Activated T-helper 1 cell treated with anti-CD3 and anti-CD28 coated beads, Interleukin-12 subunit alpha, Interleukin-12 subunit beta, Interleukin-2, Interleukin-4 antibody, amounts not matched to agents 30 ng/mL and 10 ng/mL and 1 ng/mL, durations not matched to agents 14 hours and 24 hours and 36 hours (primary cell): ENCODE measurements at regions not wholly inside any gene's neighbourhood (a gene's known extent, or its start where the extent isn't known, plus 50 kb on each side); places are given as distances from the start of the nearest gene placed in this dataset.
"Not testable (repeated sequence)": the region's sequence is repeated elsewhere in the genome, so short reads cannot be mapped to it uniquely, and the experiment has no call there.

Source experiments
- DNase-seq: peaks from one replicate; pipeline ENCODE4 v3.0.0; 2021; ENCODE audit warnings: low spot score
- H3K27ac Mint-ChIP-seq: one replicate; pipeline ENCODE4 v1.8.0; 2021; ENCODE audit warnings: mild to moderate bottlenecking, mixed read lengths
- H3K27me3 Mint-ChIP-seq: one replicate; pipeline ENCODE4 v1.8.0; 2022; ENCODE audit warnings: mild to moderate bottlenecking, moderate library complexity, mixed read lengths; ENCODE audit not compliant: insufficient read depth
- H3K36me3 Mint-ChIP-seq: one replicate; pipeline ENCODE4 v1.8.0; 2021; ENCODE audit warnings: low read depth, mixed read lengths
- H3K4me1 Mint-ChIP-seq: one replicate; pipeline ENCODE4 v1.8.0; 2021; ENCODE audit warnings: low read depth, mixed read lengths
- H3K4me3 Mint-ChIP-seq: one replicate; pipeline ENCODE4 v1.8.0; 2021; ENCODE audit warnings: mild to moderate bottlenecking, moderate library complexity, mixed read lengths
- H3K9me3 Mint-ChIP-seq: one replicate; pipeline ENCODE4 v1.8.0; 2021; ENCODE audit warnings: mixed read lengths
- intact Hi-C: fragments of 100-400 bp; cut with micrococcal nuclease; formaldehyde crosslinking; loops from one replicate; pipeline ENCODE4 v1.15.1; 2024

DNA sequence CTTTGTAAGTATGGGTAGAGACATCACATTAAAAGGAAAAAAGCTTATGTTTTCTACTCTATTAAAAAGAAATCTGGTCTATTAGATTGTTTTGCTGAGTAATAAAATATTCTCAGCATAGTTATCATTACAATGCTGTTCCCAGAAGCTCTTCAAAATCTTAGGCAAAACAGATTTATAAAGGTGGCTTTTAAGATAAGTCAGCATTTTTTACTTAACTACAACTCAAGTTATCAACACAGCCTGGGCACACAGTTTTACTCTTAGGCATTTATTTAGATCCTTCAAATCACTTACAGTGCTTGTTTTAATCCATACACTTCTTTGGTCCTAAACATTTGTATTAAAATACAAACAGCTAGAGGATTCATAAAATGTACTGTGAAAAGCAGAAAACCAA lies 534.8 kb upstream of the NCAM2 start:
- Mint-ChIP-seq H3K9me3 (peaks cover 27% of the 10 kb centered on the region), H3K36me3 (no peaks in the 10 kb centered on the region), H3K4me3 (no peak overlapping the region), H3K4me1 (no peaks in the 10 kb centered on the region), H3K27ac (no peak overlapping the region), H3K27me3 (no peaks in the 10 kb centered on the region)
- intact Hi-C loops: no loop called here
- DNase-seq: no peak

DNA sequence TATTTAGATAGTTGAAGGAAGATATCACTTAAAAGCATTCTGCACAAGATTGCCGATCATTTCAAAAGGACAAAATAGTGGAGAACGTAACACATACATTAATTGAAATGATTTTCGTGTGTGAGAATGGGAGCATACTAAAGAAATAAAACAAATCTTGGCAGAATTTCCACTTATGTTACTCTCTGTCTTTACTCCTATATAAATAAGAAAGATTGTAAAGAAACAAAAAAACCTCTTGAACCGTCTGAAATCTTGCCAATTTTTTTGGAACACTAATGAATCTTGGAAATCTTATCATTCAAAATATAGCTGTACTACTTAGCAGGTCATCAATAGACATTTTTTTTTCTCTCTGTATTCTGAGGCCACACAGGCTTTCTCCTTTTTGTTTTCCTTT lies 528.8 kb upstream of the NCAM2 start:
- Mint-ChIP-seq H3K4me1 (no peaks in the 10 kb centered on the region), H3K4me3 (no peak overlapping the region), H3K9me3 (peaks cover 20% of the 10 kb centered on the region), H3K36me3 (no peaks in the 10 kb centered on the region), H3K27me3 (no peaks in the 10 kb centered on the region), H3K27ac (no peak overlapping the region)
- DNase-seq: no peak
- intact Hi-C loops: no loop called here

DNA sequence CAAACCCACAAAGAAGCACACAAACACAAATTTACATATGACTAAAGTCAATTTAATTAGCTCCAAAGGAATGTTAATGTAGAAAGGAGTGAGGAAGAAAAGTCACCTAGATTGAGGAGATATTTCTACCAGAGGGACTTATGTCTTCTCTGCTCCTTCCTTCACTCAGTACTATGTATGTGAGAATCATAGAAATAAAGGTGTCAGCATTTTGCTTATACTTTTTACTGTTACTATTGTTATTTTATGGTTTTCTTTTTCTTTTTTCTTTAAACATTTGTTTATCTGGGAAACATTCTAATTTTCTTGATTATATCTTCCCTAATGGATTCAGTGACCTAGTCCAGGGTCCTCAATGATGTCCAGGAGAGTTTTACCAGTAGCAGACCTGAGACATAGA lies 511.9 kb upstream of the NCAM2 start:
- Mint-ChIP-seq H3K27ac (no peak overlapping the region), H3K4me1 (no peaks in the 10 kb centered on the region), H3K27me3 (no peaks in the 10 kb centered on the region), H3K4me3 (no peak overlapping the region), H3K9me3 (peaks cover 23% of the 10 kb centered on the region), H3K36me3 (no peaks in the 10 kb centered on the region)
- intact Hi-C loops: no loop called here
- DNase-seq: no peak

DNA sequence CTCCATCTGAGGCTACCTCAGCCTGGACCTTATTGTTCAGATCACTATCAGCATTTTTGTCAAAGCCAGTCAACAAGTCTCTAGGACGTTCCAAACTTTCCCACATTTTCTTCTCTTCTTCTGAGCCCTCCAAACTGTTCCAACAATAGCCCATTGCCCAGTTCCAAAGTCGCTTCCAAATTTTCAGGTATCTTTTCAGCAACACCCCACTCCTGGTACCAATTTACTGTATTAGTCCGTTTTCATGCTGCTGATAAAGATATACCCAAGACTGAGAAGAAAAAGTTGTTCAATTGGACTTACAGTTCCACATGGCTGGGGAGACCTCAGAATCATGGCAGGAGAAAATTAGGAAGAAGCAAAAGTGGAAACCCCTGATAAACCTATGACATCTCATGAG lies 495.3 kb upstream of the NCAM2 start:
- H3K36me3 Mint-ChIP-seq, H3K27me3 Mint-ChIP-seq, intact Hi-C loops, DNase-seq, H3K4me3 Mint-ChIP-seq, H3K4me1 Mint-ChIP-seq, H3K27ac Mint-ChIP-seq: not testable (repeated sequence)
- peaks cover 47% of the 10 kb centered on the region for H3K9me3 Mint-ChIP-seq

DNA sequence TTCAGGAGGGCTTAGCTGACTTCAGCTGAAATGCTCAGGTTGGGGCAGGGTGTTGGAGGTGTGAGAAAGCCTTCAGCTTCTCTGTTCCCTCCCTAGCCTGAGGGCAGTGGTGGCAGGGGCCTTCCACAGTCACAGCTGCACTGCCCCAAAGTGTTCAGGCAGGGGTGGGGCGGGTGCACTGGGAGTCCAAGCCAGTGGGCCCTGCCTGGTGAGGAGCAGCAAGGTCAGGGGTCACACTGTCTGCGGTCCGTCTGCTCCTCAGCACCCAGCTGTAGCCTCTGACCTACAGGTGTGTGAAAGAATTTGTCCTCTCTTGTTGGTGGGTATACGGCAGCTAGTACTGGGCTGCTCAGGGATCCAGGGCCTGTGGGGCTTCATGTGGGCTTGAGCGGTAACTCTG lies 490.4 kb upstream of the NCAM2 start:
- intact Hi-C loops: no loop called here
- no peak overlapping the region for H3K27ac Mint-ChIP-seq
- no peak overlapping the region for H3K4me3 Mint-ChIP-seq
- H3K9me3 Mint-ChIP-seq: peaks cover 38% of the 10 kb centered on the region
- H3K27me3 Mint-ChIP-seq: no peaks in the 10 kb centered on the region
- no peaks in the 10 kb centered on the region for H3K36me3 Mint-ChIP-seq
- DNase-seq: no peak
- H3K4me1 Mint-ChIP-seq: no peaks in the 10 kb centered on the region

DNA sequence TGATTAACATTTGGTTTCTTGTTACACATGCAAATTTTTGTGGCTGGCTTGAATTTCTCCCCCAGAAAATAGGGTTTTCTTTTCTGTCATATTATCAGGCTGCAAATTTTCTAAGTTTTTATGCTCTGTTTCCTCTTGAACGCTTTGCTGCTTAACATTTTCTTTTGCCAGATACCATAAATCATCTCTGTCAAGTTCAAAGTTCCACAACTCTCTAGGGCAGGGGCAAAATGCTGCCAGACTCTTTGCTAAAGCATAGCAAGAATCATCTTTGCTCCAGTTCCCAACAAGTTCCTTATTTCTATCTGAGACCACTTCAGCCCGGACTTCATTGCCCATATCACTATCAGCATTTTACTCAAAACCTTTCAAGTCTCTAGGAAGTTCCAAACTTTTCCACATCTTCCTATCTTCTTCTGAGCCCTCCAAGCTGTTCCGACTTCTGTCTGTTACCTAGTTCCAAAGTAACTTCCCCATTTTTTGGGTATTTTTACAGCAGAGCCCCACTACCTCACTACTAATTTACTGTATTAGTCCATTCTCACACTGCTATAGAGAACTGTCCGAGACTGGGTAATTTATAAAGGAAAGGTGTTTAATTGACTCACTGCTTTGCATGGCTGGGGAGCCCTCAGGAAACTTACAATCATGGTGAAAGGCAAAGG lies 486.9 kb upstream of the NCAM2 start:
- no peaks in the 10 kb centered on the region for H3K27me3 Mint-ChIP-seq
- H3K4me1 Mint-ChIP-seq: no peaks in the 10 kb centered on the region
- intact Hi-C loops: no loop called here
- no peak overlapping the region for H3K27ac Mint-ChIP-seq
- H3K9me3 Mint-ChIP-seq: peaks cover 19% of the 10 kb centered on the region
- DNase-seq: no peak
- H3K4me3 Mint-ChIP-seq: no peak overlapping the region
- H3K36me3 Mint-ChIP-seq: no peaks in the 10 kb centered on the region

DNA sequence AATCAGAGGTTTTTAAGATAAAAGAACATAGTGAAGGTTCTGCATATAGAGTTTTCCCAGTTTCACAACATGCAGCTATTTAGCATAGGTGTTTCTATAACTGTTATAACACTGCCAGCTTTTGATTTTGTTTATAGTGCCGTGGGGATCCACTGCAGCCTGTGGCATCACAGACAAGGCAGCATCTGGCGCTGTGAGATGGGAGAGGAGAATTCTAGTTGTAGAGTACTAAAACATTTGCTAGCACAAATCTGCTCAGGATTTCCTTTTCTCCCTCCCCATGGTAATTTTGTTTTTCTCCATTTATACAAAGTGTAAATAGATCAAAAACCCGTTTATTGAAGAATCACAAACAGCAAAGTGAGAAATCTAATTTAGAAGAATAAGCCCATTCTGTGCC lies 482.8 kb upstream of the NCAM2 start:
- H3K4me1 Mint-ChIP-seq: no peaks in the 10 kb centered on the region
- H3K36me3 Mint-ChIP-seq: no peaks in the 10 kb centered on the region
- no peak for DNase-seq
- H3K27me3 Mint-ChIP-seq: no peaks in the 10 kb centered on the region
- intact Hi-C loops: no loop called here
- peaks cover 19% of the 10 kb centered on the region for H3K9me3 Mint-ChIP-seq
- H3K4me3 Mint-ChIP-seq: no peak overlapping the region
- no peak overlapping the region for H3K27ac Mint-ChIP-seq

DNA sequence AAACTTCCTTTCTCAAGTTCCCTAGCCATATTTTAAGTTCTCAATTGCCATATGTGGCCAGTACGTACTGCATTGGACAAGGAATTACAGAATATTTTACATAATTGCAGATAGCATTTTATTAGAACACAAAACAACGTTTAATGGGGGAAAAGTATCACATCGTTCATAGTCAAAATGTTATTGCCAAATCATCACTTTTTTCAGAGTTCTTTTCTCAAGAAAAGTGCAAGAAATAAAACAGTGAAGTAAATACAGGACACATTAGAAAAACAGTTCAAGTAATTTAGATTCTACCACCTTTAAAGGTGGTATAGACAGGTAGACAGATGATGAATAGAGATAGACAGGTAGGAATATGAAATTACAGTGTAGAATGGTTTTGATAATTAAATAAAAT lies 479.1 kb upstream of the NCAM2 start:
- Mint-ChIP-seq H3K4me3 (no peak overlapping the region), H3K27ac (no peak overlapping the region), H3K27me3 (no peaks in the 10 kb centered on the region), H3K9me3 (peaks cover 15% of the 10 kb centered on the region), H3K36me3 (no peaks in the 10 kb centered on the region), H3K4me1 (no peaks in the 10 kb centered on the region)
- no peak for DNase-seq
- intact Hi-C loops: no loop called here

DNA sequence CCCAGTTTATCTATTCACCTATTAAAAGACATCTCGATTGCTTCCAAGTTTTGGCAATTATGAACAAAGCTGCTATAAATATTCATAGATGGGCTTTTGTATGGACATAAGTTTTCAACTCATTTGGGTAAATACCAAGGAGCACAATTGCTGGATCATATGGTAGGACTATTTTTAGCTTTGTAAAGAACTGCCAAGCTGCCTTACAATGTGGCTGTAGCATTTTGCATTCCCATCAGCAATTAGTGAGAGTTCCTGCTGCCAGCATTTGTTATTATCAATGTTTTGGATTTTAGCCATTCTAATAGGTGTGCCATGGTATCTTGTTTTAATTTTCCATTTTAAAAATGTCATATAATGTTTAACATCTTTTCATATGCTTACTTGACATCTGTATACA lies 475.6 kb upstream of the NCAM2 start:
- intact Hi-C loops: no loop called here
- H3K4me3 Mint-ChIP-seq: no peak overlapping the region
- no peaks in the 10 kb centered on the region for H3K4me1 Mint-ChIP-seq
- no peaks in the 10 kb centered on the region for H3K36me3 Mint-ChIP-seq
- H3K27ac Mint-ChIP-seq: no peak overlapping the region
- H3K27me3 Mint-ChIP-seq: no peaks in the 10 kb centered on the region
- DNase-seq: no peak
- H3K9me3 Mint-ChIP-seq: peaks cover 18% of the 10 kb centered on the region

DNA sequence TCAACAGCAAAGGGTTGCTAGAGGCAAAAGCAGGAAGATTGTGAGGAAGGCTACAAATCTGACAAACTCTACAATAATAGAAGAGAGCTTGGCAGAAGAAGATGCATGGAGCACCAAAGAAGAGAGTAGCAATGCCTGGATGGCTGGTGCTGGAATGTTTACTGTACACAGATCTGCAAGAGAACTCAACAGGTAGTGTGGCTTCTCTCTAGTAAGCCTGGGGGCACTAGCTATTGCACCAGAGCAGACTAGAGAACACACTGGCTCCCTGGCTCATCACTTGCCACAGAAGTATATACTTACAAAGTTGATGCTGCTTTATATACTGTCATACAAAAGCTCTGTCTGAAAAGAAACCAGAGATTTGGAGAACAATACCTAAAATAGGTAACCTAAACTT lies 475.0 kb upstream of the NCAM2 start:
- H3K27me3 Mint-ChIP-seq: no peaks in the 10 kb centered on the region
- H3K9me3 Mint-ChIP-seq: peaks cover 18% of the 10 kb centered on the region
- no peaks in the 10 kb centered on the region for H3K36me3 Mint-ChIP-seq
- intact Hi-C loops: no loop called here
- H3K27ac Mint-ChIP-seq: no peak overlapping the region
- no peaks in the 10 kb centered on the region for H3K4me1 Mint-ChIP-seq
- no peak overlapping the region for H3K4me3 Mint-ChIP-seq
- no peak for DNase-seq

DNA sequence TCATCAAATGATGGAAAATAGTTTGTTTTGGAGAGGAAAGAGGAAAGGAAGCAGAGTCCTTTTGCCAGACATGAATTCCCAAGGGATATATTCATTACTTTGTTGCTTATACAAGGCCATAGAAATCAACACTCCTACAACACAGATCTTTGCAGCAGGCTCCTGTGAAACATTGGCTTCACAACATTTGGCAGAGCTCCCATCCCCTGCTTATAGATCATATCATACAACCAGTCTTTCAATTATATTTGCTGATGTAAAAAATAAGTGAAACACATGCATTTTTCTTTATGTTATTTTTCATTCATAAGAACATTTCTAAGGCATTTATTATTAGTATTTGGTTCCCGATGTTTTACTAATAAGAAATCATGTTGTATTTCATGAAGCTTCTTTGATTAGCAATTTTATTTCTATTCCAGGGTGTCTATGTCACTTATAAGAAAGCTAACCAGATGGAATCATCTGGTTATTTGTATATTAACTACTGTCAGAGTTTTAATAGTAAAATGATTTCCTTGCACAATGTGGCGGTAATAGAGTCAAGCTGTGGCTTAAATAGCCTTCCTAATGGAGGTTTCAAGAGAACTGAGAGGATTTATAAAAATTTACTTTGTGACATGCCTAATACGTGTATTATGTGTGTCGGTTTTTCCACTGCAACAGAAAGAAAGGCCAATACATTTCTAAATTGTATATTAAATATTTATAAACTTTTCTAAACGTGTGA lies 470.3 kb upstream of the NCAM2 start:
- Mint-ChIP-seq H3K4me3 (no peak overlapping the region), H3K36me3 (no peaks in the 10 kb centered on the region), H3K4me1 (no peaks in the 10 kb centered on the region), H3K27ac (no peak overlapping the region), H3K27me3 (no peaks in the 10 kb centered on the region), H3K9me3 (peaks cover 32% of the 10 kb centered on the region)
- intact Hi-C loops: no loop called here
- DNase-seq: no peak

DNA sequence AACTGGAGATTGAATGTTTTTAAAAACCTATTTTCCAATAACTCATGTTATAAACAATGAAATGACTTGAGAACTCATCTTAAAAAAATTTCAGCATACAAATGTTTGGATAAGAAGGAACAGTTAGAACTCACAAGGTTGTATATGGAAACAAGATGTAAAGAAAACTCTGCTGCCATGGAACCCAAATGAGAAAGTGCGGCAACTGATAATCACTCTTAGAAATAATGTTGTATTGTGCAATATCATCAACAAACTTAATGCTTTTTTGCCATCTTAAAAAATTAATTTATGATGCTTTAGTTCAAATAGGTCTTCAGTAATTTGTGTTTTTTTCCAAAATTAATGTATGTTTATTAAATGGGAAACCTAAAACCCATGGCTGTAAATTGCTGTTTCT lies 461.1 kb upstream of the NCAM2 start:
- H3K4me3 Mint-ChIP-seq: no peak overlapping the region
- H3K9me3 Mint-ChIP-seq: peaks cover 23% of the 10 kb centered on the region
- DNase-seq: no peak
- no peaks in the 10 kb centered on the region for H3K4me1 Mint-ChIP-seq
- H3K27me3 Mint-ChIP-seq: no peaks in the 10 kb centered on the region
- H3K36me3 Mint-ChIP-seq: no peaks in the 10 kb centered on the region
- intact Hi-C loops: no loop called here
- H3K27ac Mint-ChIP-seq: no peak overlapping the region

DNA sequence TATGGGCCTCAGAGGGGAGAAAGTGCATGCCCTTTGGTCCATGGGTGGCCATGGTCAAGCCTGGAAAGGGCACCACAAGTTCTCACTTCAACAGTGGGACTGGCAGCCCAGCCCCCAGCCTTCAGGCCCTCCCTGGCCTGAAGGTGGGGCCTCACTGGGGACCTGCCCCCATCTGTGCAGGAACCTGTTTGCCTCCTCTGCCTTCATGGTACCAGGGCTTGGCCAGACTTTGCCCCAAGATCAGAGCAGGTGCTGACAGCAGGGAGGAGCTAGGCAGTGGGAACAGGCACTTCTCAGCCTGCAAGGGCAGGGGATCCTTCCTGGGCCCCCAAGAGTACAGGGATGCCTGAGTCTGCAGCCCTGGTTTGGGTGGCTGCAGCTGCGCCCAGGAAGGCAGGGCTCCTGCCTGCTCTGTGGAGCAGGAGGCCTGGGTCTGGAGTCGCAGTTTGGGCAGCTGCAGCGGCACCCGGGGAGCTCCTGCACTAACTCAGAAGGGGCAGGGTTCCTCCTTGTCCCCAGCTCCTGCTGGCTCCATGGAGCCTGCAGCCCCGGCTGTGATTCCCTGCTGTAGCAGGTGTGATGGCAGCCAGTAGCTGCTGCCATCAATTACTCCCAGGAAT lies 460.1 kb upstream of the NCAM2 start:
- no peak overlapping the region for H3K27ac Mint-ChIP-seq
- intact Hi-C loops: no loop called here
- no peaks in the 10 kb centered on the region for H3K4me1 Mint-ChIP-seq
- H3K4me3 Mint-ChIP-seq: no peak overlapping the region
- peaks cover 17% of the 10 kb centered on the region for H3K9me3 Mint-ChIP-seq
- no peaks in the 10 kb centered on the region for H3K27me3 Mint-ChIP-seq
- DNase-seq: no peak
- H3K36me3 Mint-ChIP-seq: no peaks in the 10 kb centered on the region
